HG02798 (cell line): ENCODE measurements at regions not wholly inside any gene's neighbourhood (a gene's known extent, or its start where the extent isn't known, plus 50 kb on each side); places are given as distances from the start of the nearest gene placed in this dataset.

ENCODE experiments used
- ATAC-seq: cut with Tn5 transposase; IDR thresholded peaks from one replicate; pipeline ENCODE4 v1.9.1; 2021; ENCODE audit warnings: mild to moderate bottlenecking; ENCODE audit not compliant: unreplicated experiment, poor library complexity

DNA sequence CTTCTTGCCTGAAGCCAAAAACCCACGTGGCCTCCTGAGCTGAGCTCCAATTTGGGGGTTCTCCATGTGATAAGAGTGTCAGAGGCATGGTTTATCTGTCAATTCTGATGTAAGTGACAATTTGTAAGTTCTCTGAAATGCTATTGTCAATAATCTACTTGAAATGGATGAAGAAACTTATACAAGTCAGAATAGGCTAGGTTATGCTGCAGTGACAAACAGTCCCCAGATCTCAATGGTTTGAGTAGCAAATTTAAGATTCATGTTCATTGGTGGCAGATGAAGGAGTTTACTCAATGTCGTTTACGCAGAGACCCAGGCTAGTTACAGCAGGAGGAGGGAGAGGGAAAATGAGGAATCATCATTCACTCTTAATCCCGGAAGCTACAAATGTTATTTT is 352.4 kb downstream of the KIF16B start:
- ATAC-seq: no peak

DNA sequence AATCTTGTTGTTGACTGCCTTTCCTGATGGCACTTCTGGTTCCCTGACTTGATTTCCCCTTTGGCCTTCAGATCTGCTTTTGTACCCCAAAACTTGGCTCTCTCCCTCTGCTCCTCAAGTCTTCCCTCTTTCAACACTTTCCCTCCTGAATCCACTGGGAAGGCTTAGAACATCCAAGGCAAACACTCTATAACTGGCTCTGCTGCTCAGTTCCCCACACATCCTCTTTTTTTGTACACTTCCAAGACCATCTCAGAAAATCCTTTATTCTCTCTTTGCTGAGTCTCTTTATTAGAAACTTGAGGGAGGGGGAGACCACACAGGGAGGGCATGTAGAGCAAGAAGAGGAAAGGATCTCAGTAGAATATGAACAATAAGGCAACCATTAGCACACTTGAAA is 354.1 kb downstream of the KIF16B start:
- ATAC-seq: no peak

DNA sequence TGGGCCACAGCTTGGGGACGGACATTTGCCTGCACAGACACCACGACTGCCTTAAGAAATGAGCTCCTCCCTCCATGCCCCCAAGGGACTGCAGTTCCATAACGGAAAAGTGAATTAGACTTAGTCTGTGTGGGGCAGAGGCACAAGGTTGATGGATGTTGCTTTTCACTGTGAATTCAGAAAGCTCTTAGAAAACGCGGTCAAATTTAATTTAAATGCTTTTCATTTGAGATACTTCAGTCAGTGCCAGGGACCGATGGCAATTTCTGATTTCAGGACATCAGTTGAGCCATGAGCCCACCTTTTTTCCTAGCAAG is 356.4 kb downstream of the KIF16B start:
- ATAC-seq: no peak

DNA sequence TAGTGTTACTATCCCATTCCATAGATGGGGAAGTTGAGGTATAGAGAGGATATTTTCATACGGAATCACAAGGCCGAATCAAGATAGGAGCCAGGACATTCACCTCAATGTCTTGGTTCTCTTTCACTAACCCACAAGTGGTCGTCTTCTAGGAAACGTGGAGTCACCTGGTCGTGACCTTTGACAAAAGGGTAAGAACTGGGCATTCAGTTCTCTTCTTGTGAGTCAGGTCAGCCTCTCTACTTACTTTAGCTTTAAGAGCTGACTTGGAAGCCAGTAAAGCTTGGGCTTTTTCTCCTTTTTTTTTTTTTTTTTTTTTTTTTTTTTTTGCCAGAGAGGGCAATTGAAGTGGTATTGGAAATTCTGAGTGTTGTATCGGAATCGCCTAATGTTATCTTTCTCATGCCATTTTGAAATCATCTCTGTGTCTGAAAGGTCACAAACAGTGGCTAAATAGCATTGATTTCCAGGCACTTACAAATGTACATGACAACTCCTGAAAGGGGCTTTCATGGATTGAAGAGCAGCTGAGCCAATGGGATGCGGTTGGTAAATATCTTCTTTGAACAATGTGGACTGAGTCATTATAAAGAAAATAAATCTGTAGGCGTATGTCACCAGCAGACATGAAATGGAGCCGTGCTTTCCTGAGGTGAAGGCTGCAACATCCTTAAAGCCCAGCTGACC is 356.9 kb downstream of the KIF16B start:
- no peak for ATAC-seq

DNA sequence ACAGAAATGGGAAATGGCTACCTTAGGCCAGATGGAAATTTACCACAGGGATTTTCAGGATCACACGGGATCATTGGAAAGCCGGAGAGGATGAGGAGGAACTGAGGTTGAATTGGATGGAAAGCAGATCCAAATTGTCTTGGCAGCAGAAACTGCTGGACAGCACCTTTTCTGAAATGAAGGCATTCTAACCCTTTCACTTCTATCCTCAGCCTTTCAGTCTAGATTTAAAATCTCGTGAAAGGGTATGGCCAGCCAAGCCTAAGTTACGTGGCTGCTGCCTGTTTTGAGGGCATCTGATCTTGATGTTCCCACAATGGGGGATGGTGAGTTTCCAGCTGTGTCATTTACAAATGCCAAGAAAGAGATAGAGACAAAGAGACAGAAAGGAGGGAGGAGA is 358.2 kb downstream of the KIF16B start:
- no peak for ATAC-seq

DNA sequence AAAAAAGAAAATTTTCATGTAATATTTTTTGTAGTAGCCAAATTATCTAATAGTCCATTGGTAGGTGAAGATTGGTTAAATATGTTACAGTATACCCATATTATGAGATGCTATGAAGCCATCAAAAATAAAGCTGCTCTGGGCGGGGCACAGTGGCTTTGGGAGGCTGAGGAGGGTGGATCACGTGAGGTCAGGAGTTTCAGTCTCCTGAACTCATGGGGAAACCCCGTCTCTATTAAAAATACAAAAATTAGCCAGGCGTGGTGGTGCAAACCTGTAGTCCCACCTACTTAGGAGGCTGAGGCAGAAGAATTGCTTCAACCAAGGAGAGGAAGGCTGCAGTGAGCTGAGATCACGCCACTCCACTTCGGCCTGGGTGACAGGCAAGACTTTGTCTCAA is 360.5 kb downstream of the KIF16B start:
- no peak for ATAC-seq

DNA sequence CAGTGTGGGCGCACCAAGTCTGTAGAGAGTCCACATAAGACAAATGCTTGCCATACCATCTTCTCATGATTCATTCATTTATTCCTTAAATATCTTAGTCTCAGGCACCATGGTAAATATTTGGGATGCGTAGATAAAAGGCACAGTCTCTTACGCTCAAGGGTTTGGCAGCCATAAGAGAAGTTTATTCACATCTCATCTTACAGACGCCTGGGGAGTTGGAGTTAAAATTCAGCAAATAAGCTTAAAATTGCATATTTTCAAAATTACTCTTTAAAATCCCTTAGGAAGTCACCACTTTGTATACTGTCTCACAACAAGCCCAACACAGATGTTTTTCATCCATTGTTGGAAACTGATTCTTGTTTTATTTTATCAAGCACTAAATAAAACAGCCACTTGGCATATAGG is 363.3 kb downstream of the KIF16B start:
- no peak for ATAC-seq

DNA sequence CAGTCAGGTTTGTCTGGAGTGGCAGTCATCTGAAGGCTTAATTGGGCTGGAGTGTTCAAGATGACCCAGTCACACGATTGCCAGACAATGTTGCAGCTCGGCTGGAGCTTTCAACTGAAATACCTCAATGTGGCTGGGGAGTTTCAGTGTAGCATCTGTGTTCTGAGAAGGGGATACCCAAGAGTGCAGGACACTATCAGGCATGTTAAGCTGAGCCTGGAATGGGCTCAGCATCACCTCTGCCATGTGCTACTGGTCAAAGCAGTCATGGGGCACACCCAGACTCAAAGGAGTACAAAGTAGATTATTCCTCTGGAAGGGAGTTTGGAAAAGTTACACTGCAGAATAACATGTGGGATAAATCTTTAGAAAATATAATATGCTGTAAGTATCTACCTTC is 363.9 kb downstream of the KIF16B start:
- no peak for ATAC-seq

DNA sequence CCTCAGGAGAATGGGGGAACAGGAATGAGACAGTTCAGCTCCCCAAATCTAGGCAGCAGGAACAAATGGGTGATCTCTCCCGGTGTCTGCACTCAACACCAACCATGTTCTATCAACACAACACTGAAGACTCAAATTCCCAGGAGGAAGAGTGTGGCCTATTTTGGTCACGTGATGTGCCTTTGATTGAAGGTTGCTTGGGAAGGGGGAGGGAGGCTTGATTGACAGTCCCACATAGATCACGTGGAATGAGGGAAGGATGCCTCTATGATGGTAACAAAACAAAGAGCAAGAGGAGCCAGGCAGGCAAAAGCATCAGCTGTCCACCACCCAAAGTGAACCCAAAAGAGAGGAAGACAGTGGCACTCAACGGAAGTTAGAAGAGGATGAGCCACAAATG is 364.8 kb downstream of the KIF16B start:
- ATAC-seq: no peak

DNA sequence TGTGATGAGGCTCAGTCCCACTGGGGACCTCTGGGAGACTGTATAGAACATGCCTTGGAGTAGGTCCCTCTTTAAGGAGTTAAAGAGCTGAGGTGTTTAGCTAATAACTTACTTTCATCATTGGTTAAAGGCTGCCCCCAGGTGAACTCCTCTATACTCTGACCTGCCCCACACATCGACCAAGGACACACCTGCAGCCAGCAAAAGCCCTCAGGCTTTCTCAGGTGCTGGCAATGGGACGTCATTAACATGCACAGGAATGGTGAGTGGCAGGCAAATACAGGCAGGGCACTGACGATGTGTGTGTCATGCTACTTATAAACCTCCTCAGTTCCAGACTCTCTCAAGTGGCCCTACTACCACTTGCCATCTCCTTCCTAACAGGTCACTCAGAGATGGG is 366.4 kb downstream of the KIF16B start:
- no peak for ATAC-seq

DNA sequence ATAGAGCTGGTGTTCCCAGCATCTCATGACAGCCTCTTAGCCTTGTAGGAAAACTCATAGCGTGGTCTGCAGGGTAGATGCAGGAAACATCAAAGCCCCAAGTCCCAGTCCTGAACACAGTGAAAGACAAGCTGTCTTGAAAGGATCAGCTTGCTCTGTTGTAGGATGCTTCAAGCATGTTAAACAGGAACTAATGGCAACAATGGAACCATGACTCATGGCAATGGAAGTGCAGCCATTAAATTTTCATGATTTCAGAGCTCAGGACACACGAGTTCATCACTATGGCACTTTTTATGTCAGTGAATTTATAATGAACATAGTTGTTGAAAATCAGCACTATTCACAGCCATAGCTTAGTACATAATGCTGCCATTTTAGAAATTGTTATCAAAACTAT is 367.7 kb downstream of the KIF16B start:
- ATAC-seq: no peak

DNA sequence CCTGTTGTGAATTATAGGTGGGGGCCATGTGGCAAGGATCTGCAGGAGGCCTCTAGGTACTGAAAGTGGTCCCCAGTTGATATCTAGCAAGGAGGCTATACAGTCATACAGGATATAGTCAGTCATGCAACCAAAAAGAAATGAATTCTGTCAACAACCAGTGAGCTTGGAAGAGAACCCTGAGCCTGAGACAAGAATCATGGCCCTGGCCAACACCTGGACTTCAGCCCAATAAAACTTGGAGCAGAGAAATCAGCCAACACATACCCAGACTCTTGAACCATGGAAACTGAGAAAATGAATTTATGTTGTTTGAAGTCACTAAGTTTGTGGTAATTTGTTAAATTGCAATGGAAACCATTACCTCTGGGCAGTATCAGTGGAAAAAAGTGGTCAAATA is 370.2 kb downstream of the KIF16B start:
- no peak for ATAC-seq

DNA sequence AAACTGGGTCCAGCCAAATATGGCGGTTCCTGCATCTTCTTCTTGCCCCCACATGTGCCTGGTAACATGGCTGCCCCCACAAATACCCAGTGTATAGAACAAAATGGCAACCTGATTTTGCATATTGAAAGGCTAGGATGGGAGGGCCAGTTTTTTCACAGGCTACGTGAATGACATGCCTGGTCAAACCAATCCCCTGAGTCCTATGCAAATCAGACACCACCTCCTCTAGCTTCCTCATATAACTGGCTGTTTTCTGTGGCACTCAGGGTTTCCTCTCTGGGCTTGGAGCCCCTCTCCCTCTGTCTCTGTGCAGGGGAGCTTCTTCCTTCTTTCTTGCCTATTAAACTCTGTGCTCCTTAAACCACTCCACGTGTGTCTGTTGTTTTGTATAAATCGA is 372.1 kb downstream of the KIF16B start:
- no peak for ATAC-seq

DNA sequence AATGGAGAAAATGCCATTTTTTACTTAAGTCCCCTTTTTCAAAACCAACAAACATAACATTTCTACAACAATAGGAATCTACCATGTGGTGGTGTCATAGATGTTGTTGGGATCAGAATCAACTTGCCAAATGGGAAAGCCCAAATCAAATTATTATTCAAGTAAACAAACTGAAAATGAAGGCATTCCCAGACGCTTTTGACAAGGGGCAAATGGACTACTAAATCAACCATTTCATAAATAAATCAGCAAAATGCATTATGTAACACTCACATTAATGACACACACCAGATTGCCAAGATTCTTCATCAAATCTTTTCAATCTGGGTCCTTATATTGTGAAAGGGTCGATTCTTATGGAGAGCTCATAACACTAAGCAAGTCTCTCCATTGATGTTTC is 375.6 kb downstream of the KIF16B start:
- ATAC-seq: no peak

DNA sequence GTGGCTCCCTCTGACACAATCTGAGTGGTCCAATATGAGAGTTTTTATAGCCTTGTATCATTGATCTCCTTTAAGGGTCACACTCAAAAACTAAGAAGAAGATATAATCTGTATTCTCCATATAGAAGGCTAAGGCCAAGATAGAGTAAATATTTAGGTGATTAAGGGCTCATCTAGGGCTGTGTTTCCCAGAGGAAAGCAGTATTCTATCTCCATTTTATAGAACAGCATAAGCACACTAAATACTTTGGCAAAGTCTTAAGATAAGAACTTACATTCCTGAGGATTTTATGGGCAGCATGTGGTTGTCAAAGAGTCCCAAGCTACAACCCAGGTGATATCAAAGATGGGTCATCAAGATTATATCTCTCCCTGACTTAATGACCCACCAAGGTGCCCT is 377.6 kb downstream of the KIF16B start:
- no peak for ATAC-seq

DNA sequence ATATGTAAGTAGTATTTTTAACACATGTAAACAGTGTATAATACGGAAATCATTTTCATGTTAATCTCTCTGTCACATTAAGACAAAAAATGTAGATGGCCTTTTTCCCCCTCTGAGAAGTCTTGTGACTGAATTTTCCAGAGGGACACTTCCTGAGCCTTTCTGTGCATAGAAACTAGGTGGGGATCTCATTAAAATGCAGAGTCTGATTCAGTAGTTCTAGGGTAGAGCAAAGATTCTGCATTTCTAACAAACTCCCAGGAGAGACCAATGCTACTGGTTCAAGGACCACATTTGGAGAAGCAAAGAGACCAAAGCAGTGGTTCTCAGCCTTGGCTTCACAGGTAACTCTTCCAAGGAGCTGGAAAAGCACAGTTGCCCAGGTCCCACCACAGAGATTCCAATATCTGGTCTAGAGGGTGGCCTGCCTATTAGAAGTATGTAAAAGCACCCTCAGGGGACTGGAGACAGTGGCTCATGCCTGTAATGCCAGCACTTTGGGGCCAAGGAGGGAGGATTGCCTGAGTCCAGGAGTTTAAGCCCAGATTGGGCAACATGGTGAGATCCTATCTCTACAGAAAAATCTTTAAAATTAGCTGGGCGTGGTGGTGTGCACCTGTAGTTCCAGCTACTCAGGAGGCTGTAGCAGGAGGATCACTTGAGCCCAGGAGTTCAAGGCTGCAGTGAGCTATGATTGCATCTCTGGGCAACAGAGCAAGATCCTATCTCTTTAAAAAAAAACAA is 378.5 kb downstream of the KIF16B start:
- no peak for ATAC-seq

DNA sequence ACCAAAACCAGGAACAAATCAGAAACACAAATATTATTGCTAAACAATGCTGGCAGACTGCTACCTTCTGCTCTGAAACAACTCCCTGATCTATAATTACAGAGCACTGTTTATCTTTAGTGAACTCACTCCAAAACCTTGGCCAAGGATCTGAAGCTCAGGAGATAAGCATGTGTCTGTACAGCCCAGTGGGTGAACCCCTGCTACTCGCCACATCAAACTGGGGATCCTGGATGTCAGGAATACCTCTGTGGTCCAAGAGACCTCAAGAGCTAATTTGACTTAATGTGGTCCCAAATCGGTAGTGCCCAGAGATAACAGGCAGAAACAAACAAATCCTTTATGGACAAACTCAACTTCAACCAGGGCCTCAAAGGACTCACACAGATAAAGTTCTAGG is 381.8 kb downstream of the KIF16B start:
- no peak for ATAC-seq

DNA sequence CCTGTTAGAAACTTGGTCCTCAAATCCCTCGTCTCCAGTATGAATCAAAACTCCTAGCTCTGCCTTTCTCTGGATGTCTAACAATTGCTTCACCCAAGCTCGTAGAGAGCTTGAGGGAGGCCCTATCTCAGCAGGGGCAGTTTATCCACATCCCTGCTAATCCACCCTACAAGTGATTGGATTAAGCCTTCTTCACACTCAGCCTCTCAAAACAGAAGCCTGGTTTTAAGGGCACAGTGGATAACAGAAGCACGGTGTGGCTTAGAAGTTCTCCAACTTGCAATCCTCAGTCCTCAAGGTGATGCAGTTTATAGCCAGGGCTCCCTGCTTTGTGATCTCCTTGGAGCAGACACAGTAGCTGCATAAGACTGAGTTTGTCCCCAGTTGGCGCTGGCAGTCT is 383.9 kb downstream of the KIF16B start:
- no peak for ATAC-seq

DNA sequence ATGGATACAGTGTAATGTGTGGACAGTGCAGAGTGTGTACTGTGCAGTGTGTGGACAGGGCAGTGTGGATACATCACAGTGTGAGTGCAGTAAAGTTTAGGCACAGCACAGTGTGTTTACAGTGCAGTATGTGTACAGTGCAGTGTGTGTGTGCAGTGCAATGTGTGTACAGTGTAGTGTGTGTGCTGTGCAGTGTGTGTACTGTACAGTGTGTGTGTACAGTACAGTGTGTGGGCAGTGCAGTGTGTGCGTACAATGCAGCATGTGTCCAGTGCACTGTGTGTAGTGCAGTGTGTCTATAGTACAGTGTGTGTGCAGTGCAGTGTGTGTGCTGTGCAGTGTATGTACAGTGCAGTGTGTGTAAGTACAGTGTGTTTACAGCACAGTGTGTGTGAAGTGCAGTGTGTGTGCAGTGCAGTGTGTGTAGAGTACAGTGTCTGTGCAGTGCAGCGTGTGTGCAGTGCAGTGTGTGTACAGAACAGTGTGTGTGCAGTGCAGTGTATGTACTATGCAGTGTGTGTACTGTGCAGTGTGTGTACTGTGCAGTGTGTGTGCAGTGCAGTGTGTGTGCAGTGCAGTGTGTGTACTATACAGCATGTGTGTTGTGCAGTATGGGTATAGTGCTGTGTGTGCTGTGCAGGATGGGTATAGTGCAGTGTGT is 385.2 kb downstream of the KIF16B start:
- no peak for ATAC-seq

DNA sequence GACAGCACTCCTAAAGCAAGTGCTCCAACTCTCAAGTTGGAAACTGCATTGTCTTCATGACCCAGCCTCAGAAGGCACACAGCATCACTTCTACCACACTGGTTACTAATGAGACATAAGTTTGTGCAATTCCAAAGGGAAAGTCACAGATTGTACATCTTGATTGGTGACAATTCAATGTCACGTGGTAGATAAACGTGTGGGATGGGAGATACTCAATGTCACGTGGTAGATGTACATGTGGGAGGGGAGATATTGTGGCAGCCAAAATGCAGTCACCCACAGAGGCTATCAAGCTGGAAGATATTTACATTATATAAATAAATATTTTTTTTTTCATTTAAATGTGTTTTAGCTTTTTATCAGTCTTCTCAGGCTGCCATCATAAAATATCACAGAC is 393.3 kb downstream of the KIF16B start:
- no peak for ATAC-seq

DNA sequence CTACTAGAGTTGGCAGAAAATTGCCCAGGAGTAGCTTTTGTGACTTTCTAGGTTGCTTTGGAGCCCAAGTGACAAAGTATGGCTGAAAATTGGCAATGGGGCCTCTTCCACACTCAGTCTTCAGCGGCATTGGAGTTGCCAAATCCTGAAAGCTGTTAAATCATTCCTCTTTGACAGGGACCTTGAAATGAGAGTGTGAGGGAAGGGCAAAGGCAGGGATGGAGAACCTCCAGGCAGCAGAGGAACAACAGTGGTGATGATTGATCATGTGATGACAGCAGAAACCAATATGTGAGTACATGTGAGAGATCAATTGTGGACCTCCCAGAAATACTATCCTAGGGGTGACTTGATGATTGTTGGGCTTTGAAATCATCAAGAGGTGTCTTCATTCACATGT is 393.9 kb downstream of the KIF16B start:
- no peak for ATAC-seq
